Activated naive CD4-positive, alpha-beta T cell treated with Interleukin-2 at 50 U/mL for 16 hours (primary cell): ENCODE measurements at regions not wholly inside any gene's neighbourhood (a gene's known extent, or its start where the extent isn't known, plus 50 kb on each side); places are given as distances from the start of the nearest gene placed in this dataset.

ENCODE experiments used
- DNase-seq: peaks from one replicate; pipeline ENCODE4 v3.0.0-alpha.2; 2020

DNA sequence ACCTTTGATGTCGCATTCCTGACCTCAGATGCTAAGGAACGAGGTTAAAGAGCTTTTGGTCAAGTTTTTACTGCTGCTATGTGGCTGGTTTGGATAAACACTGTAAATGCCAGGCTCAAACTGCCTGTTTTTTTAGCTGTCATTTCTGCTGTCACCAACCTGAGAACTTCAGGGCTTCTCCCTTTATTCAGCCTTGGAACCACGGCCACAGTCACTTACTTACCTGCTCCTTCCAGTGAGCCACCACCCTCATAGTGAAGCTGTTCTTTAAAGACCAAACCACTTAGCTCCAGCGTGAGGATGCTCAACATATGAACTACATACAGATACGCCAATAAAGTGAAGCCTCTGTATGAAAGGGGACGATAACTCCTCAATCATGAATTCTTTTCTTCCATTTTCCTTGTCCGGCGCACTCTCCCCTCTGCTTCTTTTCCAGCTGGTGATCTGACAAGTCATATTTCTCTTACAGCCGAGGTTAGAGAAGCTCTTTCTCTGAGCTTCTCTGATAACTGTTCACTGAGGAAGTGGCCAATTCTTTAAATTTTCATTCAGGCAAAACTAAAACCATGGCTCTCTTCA, 152.8 kb upstream of the ANK2 start:
- no peak for DNase-seq

DNA sequence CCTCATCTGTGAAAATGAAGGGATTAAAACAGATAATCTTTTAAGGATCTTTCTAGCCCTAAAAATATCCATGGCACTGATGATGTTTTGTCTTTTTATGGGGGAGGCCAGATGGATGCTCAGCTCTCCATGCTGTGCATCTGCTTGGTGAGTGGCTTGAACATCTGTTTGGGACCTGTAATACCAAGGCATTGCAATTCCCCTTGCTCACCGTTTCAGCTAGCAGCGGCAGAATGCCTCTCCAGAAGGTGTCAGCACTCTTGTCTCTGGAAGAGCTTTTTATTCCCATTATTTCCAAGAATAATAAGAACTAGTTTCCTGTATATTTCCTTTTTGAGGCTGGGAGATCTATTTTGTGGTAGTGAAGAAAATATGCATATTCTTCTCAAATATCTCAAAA, 151.9 kb upstream of the ANK2 start:
- no peak for DNase-seq

DNA sequence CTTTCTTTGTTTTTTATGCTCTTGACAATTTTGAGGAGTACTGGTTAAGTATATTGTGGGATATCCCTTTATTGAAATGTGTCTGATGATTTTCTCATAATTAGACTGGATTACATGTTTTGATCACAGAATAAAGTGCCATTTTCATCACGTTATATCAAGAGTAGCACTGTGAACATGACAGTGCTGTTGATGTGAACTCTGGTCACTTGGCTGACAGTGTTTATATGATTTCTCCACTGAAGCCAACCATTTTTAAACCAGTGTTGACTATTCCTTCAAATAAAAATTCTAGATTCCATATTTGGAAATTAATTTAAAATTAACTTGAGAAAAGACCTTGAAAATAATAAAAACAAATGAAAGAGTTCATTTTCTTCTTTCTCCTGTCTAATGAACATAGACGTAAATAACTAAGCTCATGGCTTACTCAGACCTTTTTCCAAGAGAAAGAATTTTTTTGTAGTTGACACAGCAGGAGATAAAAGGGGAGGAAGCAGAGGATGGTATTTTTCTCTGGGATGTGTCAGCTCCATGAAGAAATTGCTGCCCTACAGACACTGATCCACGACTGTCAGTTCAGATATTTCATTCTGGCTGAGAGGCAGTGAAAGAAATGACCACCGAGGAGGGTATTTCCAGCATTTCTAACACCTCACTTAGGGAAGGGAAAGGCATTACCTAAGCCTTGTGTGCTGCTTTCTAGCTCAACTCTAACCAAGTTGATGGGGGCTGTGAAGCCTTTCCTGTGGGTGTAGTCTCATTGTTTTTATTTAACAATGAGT, 150.9 kb upstream of the ANK2 start:
- DNase-seq, result no peak

DNA sequence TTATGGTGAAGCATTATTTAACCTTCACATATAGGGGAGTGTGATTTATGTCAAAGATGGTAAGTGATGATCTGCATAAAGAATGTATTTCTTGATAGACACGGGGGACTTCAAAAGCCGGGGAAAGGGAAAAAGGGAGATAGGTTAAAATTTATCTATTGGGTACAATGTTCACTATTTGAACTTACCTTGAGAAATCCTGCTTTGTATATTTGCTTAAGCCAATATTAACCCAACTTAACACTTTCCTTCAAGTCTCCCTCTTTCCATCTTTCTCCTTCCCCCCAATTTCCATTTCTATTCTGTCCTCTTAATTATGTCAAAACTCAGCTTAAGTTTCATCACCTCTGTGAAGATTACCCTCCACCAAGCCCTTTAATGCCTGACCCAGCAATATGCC, 149.0 kb upstream of the ANK2 start:
- no peak for DNase-seq

DNA sequence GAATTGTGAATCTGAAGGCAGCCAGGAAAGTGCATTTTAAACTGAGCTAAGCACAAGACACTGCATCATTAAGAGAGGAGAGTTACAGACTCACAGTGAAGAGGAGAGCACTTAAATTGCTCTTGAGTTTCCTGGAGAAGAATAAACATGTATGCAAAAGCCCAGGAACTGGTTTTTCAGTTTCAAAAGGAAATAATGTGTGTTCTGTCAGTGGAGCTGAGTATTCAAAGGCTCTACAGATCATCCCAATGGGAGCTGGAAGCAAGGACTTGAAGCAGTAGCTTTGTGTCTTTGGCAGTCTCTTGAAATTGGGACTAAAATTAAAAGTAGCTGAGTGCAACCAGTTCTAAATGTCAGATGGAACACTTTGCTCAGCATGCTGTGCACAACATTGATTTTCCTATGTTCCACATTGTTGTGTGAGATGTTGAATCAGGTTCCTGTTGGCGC, 147.5 kb upstream of the ANK2 start:
- no peak for DNase-seq

DNA sequence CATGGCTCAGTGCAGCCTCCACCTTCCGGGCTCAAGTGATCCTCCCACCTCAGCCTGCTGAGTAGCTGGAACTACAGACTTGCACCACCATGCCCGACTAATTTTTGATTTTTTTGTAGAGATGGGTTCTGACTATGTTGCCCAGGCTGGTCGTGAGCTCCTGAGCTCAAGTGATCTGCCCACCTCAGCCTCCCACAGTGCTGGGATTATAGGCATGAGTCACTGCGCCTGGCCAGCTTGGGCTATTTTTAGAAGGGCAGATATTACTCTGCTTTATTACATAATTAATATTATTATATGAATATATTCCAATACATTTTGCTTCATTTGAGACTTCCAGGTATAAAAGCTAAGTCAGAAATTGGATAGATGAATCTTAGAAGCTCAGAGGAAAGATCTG, 143.7 kb upstream of the ANK2 start:
- DNase-seq, result no peak

DNA sequence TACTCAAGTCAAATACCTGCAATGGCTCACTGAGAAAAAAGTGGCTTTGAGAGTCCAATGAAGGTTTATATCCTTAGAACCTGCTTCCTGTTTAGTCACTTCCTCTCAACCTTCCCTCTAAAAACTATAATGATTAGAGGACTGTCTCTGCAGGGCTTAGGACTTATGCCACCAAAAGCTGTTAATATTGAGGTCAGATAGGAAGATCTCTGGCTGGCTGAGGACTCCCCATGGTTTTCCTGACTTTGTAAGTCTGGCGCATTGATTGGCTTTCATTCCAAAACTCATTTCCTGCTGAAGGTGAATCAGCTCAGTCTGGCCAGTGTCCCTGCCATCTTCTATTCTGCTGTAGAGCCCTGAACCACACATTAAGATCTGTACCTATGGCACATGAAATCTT, 140.9 kb upstream of the ANK2 start:
- no peak for DNase-seq

DNA sequence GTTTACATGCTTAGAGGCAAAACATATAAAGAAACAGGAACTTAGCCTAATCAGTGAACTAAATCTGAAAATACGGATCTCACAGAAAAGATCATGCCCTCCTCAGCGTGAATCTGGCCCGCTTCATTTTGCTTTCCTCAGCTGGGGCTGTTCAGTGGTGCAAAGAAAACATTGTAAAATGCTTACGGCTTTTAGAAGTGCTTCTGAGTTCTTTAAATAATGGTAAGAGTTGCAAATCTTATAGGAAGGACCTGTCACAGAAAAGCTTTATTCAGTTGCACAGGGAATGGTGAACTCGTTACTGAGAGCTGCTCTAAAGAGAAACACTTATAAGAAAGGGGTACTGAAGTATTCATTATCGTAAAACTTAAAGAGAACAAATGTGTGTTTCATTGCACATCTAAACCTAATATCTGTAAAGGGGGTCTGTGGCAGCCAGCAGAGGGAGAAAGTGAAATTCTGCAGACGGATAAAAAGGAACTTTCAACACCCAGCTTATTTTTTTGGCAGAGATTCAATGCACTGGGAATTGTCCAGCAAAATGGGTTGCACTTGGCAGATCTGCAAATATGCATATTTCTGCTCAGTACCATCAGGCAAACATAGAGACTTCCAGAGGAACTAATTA, 139.2 kb upstream of the ANK2 start:
- DNase-seq, result no peak

DNA sequence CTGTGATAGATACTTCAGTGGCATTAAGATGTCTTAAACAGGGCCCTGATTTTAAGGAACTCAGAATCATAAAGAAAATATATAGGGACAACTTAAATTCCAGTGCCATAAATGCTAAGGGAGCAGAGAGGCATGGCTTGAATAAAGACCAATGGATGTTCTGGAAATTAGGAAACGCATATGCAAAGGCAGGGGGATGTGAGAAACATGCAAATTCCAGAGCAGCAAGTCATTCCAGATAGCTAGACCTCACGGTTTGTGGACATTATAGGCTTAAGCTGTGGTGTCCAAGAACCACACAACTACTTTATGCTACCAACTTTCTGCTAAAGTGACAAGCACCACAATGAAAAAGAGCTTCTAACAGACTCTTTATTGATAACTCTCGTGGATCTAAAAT, 132.6 kb upstream of the ANK2 start:
- DNase-seq, result no peak

DNA sequence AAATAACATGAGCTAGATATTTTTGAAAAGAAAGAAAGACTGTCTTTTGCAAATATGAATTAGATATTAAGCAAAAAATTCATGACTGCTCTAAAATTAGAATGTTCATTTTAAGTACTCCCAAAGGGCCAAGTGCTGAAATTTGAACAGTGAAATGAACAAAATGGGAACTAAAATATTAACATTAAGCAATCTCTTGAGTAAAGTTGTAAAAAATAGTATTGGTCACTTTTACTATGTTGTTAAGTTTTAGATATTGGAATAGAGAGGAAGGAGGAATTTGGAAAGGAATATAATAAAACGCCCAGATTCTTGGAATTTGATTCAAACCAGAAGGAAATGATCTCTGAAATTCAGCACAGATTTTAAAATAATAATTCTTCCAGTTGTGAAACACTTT, 125.9 kb upstream of the ANK2 start:
- no peak for DNase-seq

DNA sequence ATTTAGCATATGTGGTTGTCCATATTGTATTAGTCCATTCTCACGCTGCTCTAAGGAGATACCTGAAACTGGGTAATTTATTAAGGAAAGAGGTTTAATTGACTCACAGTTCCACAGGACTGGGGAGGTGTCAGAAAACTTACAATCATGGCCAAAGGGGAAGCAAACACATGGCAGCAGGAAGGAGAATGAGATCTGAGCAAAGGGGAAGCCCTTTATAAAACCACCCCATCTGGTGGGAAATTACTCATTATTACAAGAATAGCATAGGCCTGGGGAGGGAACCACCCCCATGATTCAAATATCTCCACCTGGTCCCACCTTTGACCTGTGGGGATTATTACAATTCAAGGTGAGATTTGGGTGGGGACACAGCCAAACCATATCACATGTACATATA, 122.6 kb upstream of the ANK2 start:
- no peak for DNase-seq

DNA sequence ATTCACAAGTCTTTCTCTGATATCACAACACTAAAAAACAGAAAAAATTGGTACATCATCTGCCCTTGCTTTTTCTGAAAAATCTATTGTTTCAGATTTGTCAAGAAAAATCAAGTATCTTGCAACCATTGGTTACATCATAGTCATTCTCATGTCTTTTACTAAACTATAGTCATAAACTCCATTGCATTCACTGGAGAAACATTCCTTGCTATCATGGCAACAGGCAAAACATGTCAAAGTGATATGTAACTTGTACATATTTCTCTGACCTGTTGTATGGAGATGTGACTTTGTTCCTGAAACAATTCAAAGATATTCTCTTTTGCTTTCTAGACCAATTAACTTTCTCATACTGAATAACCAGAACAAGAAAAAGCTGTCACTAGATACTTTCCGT, 121.9 kb upstream of the ANK2 start:
- no peak for DNase-seq

DNA sequence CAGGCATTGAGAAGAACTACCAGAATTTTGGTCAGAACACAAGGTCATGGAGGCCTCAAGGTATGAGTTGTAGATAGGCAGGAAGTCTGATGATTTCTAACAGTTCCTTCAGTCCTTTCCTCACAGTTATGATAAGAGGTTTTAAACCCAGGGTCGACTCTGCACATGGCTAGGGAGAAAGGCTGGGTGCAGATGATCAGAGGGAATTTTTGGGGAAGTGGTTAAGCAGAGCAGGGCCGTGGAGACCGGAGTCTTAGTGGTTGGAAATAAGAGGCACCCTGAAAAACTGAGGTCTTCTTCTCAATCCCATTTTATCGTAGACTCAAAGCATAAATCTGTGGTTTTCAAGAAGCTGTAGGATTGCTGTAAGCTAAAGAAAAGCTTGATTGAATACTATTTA, 118.5 kb upstream of the ANK2 start:
- no peak for DNase-seq

DNA sequence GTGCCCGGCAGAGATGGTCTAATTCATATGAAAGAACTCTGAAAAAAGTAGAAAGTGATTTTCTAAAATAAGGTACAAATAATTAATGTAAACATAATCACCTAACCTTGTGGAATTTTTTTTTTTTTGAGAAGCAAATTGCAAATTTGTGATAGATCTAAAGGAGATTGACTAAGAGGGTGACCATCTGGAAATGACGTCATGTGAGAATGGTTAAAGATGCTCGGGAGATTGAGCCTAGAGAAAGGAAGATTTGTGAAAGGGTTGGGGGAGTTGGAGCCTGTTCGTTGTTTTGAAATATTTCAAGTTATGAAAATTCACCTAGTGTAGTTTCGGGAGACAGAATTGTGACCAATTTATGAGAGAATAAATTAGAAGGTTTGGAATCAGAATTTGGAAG, 115.7 kb upstream of the ANK2 start:
- no peak for DNase-seq

DNA sequence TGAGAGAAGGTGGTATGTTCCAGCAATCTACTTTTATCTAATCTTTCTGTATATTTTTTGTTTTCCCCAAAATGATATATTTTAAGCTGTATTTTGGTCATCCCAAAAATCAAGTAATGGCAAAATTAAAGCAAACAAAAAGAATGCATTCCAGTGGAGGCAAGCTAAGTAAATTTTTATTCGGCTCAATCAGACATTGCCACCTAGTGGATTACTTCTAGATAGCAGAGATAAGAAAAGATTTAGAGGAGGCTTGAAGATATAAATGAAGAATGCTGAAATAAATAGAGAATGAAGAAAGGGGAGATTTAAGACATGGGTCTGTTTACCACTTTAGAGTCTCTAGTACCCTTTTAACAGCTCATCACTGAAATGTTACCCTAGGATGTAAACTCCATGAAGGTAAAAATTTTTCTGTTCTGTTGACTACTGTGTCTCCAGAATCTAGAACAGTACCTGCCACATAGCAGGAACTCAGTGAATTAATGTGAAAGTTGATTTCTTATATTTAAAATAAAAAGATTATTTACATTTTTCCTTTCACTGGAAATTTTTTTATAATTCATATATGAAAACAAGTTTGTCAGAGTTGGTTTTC, 110.9 kb upstream of the ANK2 start:
- no peak for DNase-seq

DNA sequence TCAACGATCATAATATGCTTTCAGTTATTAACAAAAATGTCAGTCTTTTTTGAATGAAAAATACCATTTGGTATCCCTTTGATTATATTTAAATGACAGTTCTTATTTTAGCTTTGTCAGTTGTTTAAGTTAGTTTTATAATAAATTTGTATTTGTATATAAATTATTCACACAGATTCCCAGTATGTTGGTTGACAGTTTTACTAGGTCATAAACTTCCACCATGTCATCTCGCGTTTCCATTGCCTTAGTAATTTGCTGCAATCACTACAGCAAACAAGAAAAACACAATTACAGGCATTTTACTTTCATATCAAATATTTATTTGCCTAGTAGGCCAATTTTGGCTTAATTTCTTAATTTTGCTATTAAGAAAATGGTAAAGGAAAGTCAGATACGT, 109.6 kb upstream of the ANK2 start:
- no peak for DNase-seq

DNA sequence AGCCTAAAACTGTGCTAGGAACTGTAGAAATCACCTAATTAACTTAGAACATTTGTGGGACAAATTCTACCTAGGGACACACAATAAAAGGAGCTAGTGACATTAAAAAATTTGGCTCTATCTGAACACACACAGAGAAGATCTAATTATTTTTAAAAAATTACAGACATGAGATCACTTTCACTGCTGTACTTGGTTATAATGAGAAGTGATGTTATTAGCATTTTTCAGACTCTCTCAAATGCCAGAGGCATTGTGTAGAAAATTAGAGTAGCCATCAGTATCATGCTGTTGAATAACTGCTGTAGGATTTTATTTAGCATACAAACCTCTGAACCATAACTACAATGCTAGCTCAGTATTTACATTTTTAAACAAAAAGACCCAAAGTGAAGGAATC, 109.1 kb upstream of the ANK2 start:
- DNase-seq, result no peak

DNA sequence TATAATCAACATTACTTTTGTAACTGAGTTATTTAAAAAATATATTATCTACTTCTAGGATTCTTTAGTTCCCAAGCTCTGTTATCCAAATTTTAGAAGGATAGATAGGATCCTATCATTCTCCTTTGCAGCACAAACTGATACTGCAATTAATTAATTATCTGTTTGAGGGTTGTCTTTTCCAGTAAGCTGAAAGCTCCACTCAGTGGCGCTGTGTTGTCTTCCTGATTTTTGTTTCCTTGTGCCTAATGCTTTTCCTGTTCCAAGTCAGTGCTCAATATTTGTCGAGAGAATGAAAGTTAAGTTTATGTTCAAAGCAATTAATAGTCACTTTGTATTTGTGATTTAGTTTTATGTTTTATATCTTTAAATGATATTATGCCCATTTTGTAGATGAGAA, 107.4 kb upstream of the ANK2 start:
- DNase-seq, result no peak

DNA sequence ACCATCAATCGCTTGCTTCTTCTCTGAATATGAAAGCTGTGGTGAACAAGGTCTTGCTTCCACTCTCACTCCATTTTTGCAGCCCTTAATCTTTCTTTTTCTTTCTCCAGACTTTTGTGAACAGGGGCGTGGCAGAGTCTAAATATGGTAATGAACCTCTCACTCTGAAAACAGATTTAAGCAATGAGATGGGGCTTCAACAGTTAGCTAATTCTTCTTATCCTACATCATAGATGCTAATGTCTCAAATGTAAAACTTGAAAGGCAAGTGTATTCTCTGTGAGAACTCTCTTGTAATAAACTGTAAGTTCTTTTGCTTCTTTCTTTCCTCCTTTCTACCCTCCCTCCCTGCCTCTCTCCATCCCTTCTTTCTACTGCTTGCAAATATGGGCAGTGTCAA, 106.5 kb upstream of the ANK2 start:
- DNase-seq, result no peak

DNA sequence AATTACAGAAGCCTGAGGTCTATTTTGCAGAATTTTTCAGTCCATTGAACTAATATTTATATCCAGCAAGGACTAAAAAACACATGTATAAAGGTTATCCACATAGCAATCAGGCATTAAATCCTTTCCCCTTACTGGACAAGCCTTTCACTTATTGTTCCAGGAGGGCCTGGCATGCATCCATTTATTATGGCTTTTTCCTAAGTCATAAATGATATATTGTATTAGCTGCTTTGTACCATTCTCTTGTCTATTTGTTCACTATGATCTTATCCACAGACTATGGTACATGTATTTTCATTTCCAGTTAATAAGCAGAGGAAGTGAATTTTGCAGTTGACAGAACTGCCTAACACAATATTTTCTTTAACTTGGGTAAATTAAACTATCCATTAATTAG, 105.4 kb upstream of the ANK2 start:
- no peak for DNase-seq

DNA sequence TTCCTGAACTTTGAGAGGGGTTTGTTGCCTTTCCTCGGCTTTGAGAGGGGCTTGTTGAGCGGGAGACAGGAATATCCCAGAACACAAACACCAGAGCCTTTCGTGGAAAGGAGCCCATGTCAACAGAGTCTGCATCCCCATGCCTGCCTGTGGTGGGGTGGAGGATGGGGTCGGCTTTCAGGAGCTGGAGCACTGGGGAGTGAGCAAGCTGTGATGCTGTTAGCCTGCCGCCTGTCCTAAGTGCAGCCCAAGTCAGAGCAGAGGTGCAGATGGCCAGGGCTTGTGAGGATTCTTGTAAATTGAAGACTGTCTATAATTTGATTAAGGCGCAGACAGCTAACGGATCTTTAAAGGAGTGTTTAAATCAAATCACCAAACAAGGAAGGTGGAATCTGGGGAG, 103.3 kb upstream of the ANK2 start:
- no peak for DNase-seq

DNA sequence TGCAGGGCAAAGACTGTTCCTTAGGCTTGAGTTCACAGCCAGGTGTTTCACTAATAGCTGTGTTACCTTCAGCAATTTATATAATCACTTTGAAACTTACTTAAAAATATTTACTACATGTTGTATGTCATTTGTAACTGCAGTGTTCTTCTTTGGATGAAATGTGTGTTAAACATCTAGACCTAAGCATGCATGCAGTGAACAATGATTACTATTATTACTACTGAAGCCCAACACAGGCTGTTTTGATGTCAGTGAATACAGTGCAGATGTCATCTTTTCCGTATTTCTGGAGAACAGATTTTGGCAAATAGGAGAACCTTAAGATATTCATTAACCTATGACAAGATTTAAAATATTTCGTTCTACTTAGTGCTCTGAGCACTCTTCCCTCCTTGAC, 101.8 kb upstream of the ANK2 start:
- DNase-seq, result no peak

DNA sequence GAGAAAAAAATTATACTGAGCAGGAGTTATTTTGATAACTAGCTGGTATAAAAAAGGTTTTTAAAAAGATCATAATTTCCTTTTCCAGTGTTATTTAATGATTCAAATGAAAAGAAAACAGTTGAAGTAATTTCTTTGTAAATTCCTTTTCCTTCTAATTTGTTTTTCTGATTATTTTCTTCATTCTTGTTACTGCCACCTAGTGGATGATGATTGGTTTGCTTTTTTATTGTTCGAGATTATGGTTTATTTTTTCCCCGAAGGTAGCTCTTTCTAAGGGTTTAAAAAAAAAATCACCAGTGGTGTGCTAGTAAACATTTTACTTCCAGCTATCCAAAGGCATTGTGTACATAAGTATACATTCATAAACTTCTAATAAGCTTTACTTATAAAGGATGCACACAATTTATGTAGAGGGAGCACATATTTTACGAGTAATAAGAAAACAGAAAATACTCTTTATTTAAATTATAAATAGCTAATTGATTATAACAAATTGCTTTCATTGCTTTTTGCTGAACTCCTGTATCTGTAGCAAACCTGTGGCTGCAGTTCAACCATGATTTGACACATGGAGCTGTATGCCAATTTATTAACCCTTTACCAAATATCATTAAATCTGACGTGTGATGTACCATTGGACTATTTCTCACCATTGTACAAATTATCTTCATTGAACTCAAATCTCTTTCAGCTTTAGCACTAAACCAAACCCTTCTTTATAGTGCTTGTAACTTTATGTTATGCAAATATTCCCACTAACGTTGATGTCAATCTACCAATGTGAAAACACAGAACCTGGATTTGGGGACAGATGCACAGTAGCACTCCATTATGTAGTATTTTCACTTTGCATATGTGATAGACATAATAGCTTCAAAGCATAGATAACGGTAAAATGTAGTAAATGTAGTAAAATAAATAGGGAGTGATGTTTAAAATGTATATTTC, 97.8 kb upstream of the ANK2 start:
- no peak for DNase-seq
